ENCODE measurements at regions not wholly inside any gene's neighbourhood (a gene's known extent, or its start where the extent isn't known, plus 50 kb on each side); places are given as distances from the start of the nearest gene placed in this dataset.

DNA sequence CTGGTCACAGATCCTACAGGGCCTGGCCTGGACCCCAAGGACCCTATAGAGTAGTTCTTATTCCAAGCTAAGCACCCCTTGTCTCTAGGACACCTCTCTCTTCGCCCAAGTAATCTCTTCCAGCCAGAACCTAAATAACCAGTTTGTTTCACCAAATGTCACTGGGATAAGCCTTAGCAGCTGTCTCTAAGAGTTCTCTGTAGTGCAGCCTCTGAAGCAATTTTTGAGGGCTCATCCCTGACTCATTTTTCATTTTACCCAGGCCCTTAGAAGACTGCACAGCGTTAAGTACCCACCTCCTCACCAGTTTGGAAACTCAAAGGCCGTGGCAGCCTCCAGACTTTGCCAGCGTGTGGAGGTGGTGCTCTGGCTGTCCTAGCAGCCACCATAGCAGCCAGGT lies 290.1 kb upstream of the SIX2 start:
- TF ChIP-seq, protein P1, sequence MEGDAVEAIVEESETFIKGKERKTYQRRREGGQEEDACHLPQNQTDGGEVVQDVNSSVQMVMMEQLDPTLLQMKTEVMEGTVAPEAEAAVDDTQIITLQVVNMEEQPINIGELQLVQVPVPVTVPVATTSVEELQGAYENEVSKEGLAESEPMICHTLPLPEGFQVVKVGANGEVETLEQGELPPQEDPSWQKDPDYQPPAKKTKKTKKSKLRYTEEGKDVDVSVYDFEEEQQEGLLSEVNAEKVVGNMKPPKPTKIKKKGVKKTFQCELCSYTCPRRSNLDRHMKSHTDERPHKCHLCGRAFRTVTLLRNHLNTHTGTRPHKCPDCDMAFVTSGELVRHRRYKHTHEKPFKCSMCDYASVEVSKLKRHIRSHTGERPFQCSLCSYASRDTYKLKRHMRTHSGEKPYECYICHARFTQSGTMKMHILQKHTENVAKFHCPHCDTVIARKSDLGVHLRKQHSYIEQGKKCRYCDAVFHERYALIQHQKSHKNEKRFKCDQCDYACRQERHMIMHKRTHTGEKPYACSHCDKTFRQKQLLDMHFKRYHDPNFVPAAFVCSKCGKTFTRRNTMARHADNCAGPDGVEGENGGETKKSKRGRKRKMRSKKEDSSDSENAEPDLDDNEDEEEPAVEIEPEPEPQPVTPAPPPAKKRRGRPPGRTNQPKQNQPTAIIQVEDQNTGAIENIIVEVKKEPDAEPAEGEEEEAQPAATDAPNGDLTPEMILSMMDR (IDR thresholded peaks at IDR 0.05) = no peak
- no peak for TF ChIP-seq POLR2A (IDR thresholded peaks at IDR 0.05)
- no peaks in the 10 kb centered on the region for H3K36me3 ChIP-seq (ENCODE audit: low read depth, missing control alignments)
- no peaks in the 10 kb centered on the region for H3K27me3 ChIP-seq
- DNase-seq = no peak
- H3K4me1 ChIP-seq = no peaks in the 10 kb centered on the region
- no peak overlapping the region for H3K27ac ChIP-seq
- H3K4me3 ChIP-seq = no peak overlapping the region
- WGBS, 2 donors = 91 to 95% methylated on average over 4 of the region's 4 CpGs
- intact Hi-C loops (cut with DNase I; ENCODE audit: low total_unique reads) = no loop called here
- no peaks in the 10 kb centered on the region for H3K9me3 ChIP-seq

DNA sequence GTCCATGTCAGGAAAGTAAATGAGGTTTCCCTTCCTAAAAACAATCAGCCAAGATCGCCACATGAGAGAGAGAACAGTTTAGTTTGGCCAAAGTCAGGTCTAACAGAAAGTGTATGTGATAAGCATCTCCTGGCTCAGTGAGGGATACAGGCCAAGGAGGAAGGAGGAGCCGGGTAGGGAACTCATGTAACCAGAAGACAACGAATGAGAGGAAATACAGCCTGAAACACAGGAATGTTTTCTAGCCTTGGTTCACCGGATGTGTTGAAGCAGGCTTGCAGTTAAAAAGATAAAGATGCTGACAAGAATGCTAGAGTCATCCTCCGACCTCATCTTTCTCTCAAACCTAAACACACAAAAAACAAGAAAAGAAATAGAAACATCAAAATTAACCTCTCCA lies 283.9 kb upstream of the SIX2 start:
- no peak for DNase-seq

DNA sequence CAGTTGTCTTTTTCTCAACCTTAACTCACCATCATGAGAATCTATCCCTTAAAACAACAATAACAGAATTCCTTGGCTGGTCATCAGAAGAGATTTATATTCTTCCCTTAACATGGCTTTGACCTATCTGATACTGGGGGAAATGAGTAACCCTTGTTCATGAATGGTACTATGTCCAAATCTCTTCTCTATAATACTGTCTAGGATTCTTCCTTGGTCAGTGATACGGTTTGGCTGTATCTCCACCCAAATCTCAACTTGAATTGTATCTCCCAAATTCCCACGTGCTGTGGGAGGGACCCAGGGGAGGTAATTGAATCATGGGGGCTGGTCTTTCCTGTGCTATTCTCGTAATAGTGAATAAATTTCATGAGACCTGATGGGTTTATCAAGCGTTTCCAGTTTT lies 282.0 kb upstream of the SIX2 start:
- H3K27me3 ChIP-seq = no peaks in the 10 kb centered on the region
- H3K9me3 ChIP-seq = no peaks in the 10 kb centered on the region
- H3K4me1 ChIP-seq = no peaks in the 10 kb centered on the region
- WGBS, 2 donors = 67 to 79% methylated on average over 4 of the region's 4 CpGs
- no peak for TF ChIP-seq POLR2A (IDR thresholded peaks at IDR 0.05)
- TF ChIP-seq, protein P1 (IDR thresholded peaks at IDR 0.05) = no peak
- H3K27ac ChIP-seq = no peak overlapping the region
- no peaks in the 10 kb centered on the region for H3K36me3 ChIP-seq (ENCODE audit: low read depth, missing control alignments)
- no peak for DNase-seq
- intact Hi-C loops (cut with DNase I; ENCODE audit: low total_unique reads) = no loop called here
- no peak overlapping the region for H3K4me3 ChIP-seq

More for the DNA sequence above, 283.9 kb upstream of the SIX2 start:
- TF ChIP-seq POLR2A (IDR thresholded peaks at IDR 0.05) = no peak
- TF ChIP-seq, protein P1 (IDR thresholded peaks at IDR 0.05) = no peak
- Histone ChIP-seq H3K4me3 (no peak overlapping the region), H3K4me1 (no peaks in the 10 kb centered on the region), H3K27ac (no peak overlapping the region), H3K27me3 (no peaks in the 10 kb centered on the region), H3K36me3 (ENCODE audit: low read depth, missing control alignments) (no peaks in the 10 kb centered on the region), H3K9me3 (no peaks in the 10 kb centered on the region)
- 38 to 49% methylated on average over 5 of the region's 5 CpGs for WGBS, 2 donors
- intact Hi-C loops (cut with DNase I; ENCODE audit: low total_unique reads) = no loop called here

DNA sequence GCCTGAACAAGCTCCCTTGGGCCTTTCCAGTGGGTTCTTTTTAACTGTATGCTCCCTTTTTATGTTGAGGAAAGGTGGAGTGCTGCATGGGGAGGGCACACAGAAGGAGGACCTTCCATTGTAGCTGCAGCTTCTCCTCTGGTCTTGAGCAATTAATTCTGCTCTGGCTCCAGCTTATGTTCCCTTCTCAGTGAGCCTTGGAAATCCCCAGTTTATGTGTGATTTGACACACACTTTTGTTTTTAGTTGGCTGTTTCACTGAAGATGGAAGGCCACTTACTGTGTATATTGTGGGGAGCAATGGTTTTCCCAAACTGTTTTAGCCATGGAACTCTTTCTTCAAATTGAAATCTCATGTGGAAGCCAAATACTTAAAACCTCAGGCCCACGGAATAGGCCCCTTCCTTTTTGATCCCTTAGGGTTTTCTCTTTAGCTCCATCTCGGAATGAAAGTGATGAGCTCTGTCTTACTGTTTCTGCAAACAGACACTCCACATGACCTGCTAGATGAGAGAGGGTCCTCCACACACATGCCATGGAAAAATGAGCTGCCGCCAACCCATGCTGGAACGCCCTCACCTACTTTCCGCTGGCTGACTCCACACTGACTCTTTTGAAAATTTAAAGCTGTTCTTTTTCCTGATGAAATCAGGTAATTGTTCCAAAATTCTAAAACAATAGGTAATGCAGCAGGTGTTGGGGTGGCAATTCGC lies 280.9 kb upstream of the SIX2 start:
- WGBS, 2 donors = 96 to 99% methylated on average over 6 of the region's 6 CpGs
- no peaks in the 10 kb centered on the region for H3K9me3 ChIP-seq
- intact Hi-C loops (cut with DNase I; ENCODE audit: low total_unique reads) = no loop called here
- no peaks in the 10 kb centered on the region for H3K4me1 ChIP-seq
- no peak overlapping the region for H3K4me3 ChIP-seq
- DNase-seq = no peak
- TF ChIP-seq, protein P1 (IDR thresholded peaks at IDR 0.05) = no peak
- no peak for TF ChIP-seq POLR2A (IDR thresholded peaks at IDR 0.05)
- H3K27ac ChIP-seq = no peak overlapping the region
- H3K36me3 ChIP-seq (ENCODE audit: low read depth, missing control alignments) = no peaks in the 10 kb centered on the region
- H3K27me3 ChIP-seq = no peaks in the 10 kb centered on the region

All from testis (tissue), 2 donors.